Neural progenitor cell (in vitro differentiated cells): ENCODE measurements at regions not wholly inside any gene's neighbourhood (a gene's known extent, or its start where the extent isn't known, plus 50 kb on each side); places are given as distances from the start of the nearest gene placed in this dataset.

ENCODE experiments used
- DNase-seq: peaks from one replicate; pipeline ENCODE4 v3.0.0-alpha.2; 2016; ENCODE audit warnings: low spot score
- H2AFZ ChIP-seq: fragments of 200-600 bp; sonication (generic); replicated peaks from 2 replicates; pipeline ENCODE4 v1.6.1; 2016; ENCODE audit warnings: antibody characterized with exemption
- H3F3A ChIP-seq: fragments of 200-600 bp; sonication (generic); 2 replicates; pipeline ENCODE4 v1.6.1; 2016; ENCODE audit warnings: antibody characterized with exemption, low read depth
- H3K27ac ChIP-seq: fragments of 200-600 bp; sonication (generic); 2 replicates; pipeline ENCODE4 v1.5.1; 2016; ENCODE audit warnings: mild to moderate bottlenecking
- H3K27me3 ChIP-seq: fragments of 200-600 bp; sonication (generic); 2 replicates; pipeline ENCODE4 v1.6.1; 2016; ENCODE audit warnings: mild to moderate bottlenecking, moderate library complexity
- H3K36me3 ChIP-seq: fragments of 200-600 bp; sonication (generic); 2 replicates; pipeline ENCODE4 v1.5.1; 2016
- H3K4me1 ChIP-seq: fragments of 200-600 bp; sonication (generic); 2 replicates; pipeline ENCODE4 v1.6.1; 2016; ENCODE audit warnings: mixed run types
- H3K4me2 ChIP-seq: fragments of 200-600 bp; sonication (generic); 2 replicates; pipeline ENCODE4 v1.6.1; 2016
- H3K4me3 ChIP-seq: fragments of 200-600 bp; sonication (generic); 2 replicates; pipeline ENCODE4 v1.5.1; 2016
- H3K79me2 ChIP-seq: fragments of 200-600 bp; sonication (generic); 2 replicates; pipeline ENCODE4 v1.6.1; 2016; ENCODE audit warnings: low read depth
- H3K9ac ChIP-seq: fragments of 200-600 bp; sonication (generic); 2 replicates; pipeline ENCODE4 v1.6.1; 2016
- H3K9me3 ChIP-seq: fragments of 200-600 bp; sonication (generic); 2 replicates; pipeline ENCODE4 v1.5.1; 2016; ENCODE audit warnings: low read depth
- H4K20me1 ChIP-seq: fragments of 200-600 bp; sonication (generic); 2 replicates; pipeline ENCODE4 v1.6.1; 2016; ENCODE audit warnings: low read depth
- H3K27ac Mint-ChIP-seq: 3 replicates; pipeline ENCODE4 v1.8.0; 2021; ENCODE audit warnings: mixed read lengths
- H3K27me3 Mint-ChIP-seq: 2 replicates; pipeline ENCODE4 v1.8.0; 2022; ENCODE audit warnings: low read depth, mild to moderate bottlenecking, inconsistent platforms, moderate library complexity, mixed read lengths; ENCODE audit not compliant: insufficient read depth
- H3K36me3 Mint-ChIP-seq: 3 replicates; pipeline ENCODE4 v1.8.0; 2021; ENCODE audit warnings: mixed read lengths
- H3K4me1 Mint-ChIP-seq: 3 replicates; pipeline ENCODE4 v1.8.0; 2021; ENCODE audit warnings: mixed read lengths
- H3K4me3 Mint-ChIP-seq: 3 replicates; pipeline ENCODE4 v1.8.0; 2021; ENCODE audit warnings: mild to moderate bottlenecking, moderate library complexity, mixed read lengths
- H3K9me3 Mint-ChIP-seq: 3 replicates; pipeline ENCODE4 v1.8.0; 2020; ENCODE audit warnings: mixed read lengths
- EZH2 ChIP-seq: fragments of 200-600 bp; sonication (generic); IDR thresholded peaks from 2 replicates; pipeline ENCODE4 v1.6.1; 2017; ENCODE audit warnings: antibody characterized with exemption, mild to moderate bottlenecking, moderate library complexity
- EZH2phosphoT487 ChIP-seq: fragments of 200-600 bp; sonication (generic); IDR thresholded peaks from 2 replicates; pipeline ENCODE4 v1.6.1; 2017; ENCODE audit warnings: antibody characterized with exemption
- TF ChIP-seq, protein P1 (sequence below): fragments of 200-600 bp; sonication (generic); IDR thresholded peaks from 2 replicates; pipeline ENCODE4 v1.5.1; 2017; ENCODE audit warnings: antibody characterized with exemption, mild to moderate bottlenecking

DNA sequence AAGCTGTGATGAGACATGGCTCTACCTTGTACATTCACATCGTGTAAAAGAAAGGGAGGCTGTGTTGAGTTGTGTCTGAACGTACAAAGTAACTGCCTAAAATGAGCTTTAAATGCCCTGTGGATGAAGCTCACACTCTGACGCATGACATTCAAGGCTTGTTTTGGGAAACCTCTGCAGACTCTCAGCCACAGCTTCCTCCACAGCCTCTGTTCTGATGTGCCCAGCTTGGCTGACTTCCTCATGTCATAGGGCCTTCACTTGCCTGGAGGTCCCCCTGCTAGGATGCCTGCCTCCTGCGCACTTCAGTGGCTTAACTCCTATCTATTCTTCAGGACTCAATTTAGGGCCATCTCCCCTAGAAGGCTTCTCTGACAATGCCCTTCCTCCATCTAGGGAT, 230.0 kb upstream of the HABP2 start:
- H3K9me3 ChIP-seq = no peaks in the 10 kb centered on the region
- Mint-ChIP-seq H3K36me3 (no peaks in the 10 kb centered on the region), H3K4me3 (no peak overlapping the region), H3K4me1 (peaks cover 45% of the 10 kb centered on the region), H3K9me3 (no peaks in the 10 kb centered on the region), H3K27ac (no peak overlapping the region), H3K27me3 (peaks cover 16% of the 10 kb centered on the region)
- no peaks in the 10 kb centered on the region for H3K79me2 ChIP-seq
- H3K27ac ChIP-seq = no peak overlapping the region
- H3K36me3 ChIP-seq = no peaks in the 10 kb centered on the region
- H3K4me3 ChIP-seq = no peak overlapping the region
- peak overlapping the region; percentile 1 for H2AFZ ChIP-seq
- no peak overlapping the region for H3K4me2 ChIP-seq
- TF ChIP-seq EZH2 (no peak), EZH2phosphoT487 (no peak)
- TF ChIP-seq, protein P1, sequence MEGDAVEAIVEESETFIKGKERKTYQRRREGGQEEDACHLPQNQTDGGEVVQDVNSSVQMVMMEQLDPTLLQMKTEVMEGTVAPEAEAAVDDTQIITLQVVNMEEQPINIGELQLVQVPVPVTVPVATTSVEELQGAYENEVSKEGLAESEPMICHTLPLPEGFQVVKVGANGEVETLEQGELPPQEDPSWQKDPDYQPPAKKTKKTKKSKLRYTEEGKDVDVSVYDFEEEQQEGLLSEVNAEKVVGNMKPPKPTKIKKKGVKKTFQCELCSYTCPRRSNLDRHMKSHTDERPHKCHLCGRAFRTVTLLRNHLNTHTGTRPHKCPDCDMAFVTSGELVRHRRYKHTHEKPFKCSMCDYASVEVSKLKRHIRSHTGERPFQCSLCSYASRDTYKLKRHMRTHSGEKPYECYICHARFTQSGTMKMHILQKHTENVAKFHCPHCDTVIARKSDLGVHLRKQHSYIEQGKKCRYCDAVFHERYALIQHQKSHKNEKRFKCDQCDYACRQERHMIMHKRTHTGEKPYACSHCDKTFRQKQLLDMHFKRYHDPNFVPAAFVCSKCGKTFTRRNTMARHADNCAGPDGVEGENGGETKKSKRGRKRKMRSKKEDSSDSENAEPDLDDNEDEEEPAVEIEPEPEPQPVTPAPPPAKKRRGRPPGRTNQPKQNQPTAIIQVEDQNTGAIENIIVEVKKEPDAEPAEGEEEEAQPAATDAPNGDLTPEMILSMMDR = no peak
- peaks cover 40% of the 10 kb centered on the region for H3K4me1 ChIP-seq
- no peak for DNase-seq
- peaks cover 24% of the 10 kb centered on the region for H3F3A ChIP-seq
- no peaks in the 10 kb centered on the region for H4K20me1 ChIP-seq
- no peak overlapping the region for H3K9ac ChIP-seq
- H3K27me3 ChIP-seq = no peaks in the 10 kb centered on the region

DNA sequence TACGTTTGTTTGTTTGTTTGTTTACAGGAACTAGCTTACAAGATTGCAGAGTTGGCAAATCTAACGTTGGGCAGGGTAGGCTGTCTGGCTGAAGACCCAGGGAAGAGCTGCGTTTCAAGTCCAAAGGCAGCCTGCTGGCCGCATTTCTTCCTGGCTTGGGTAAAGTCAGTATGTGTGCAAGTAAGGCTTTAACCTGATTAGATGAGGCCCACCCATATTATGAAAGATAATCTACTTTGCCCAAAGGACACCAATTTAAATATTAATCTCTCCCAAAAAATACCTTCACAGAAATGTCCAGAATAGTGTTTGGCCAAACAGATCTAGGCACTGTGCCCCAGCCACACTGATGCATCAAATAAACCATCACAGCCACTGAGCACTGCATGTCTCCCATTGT, 228.9 kb upstream of the HABP2 start:
- Histone ChIP-seq H4K20me1 (no peaks in the 10 kb centered on the region), H3K27me3 (no peaks in the 10 kb centered on the region), H3K9ac (no peak overlapping the region), H3K9me3 (no peaks in the 10 kb centered on the region), H3K4me3 (no peak overlapping the region), H3K36me3 (no peaks in the 10 kb centered on the region), H3K4me2 (no peak overlapping the region), H2AFZ (no peak overlapping the region), H3K4me1 (peaks cover 40% of the 10 kb centered on the region), H3K79me2 (no peaks in the 10 kb centered on the region), H3F3A (peaks cover 24% of the 10 kb centered on the region), H3K27ac (no peak overlapping the region)
- H3K4me1 Mint-ChIP-seq = peaks cover 42% of the 10 kb centered on the region
- TF ChIP-seq EZH2 = no peak
- TF ChIP-seq, protein P1 = no peak
- no peak overlapping the region for H3K27ac Mint-ChIP-seq
- peaks cover 13% of the 10 kb centered on the region for H3K27me3 Mint-ChIP-seq
- H3K36me3 Mint-ChIP-seq = no peaks in the 10 kb centered on the region
- H3K9me3 Mint-ChIP-seq = no peaks in the 10 kb centered on the region
- no peak overlapping the region for H3K4me3 Mint-ChIP-seq
- DNase-seq = no peak

DNA sequence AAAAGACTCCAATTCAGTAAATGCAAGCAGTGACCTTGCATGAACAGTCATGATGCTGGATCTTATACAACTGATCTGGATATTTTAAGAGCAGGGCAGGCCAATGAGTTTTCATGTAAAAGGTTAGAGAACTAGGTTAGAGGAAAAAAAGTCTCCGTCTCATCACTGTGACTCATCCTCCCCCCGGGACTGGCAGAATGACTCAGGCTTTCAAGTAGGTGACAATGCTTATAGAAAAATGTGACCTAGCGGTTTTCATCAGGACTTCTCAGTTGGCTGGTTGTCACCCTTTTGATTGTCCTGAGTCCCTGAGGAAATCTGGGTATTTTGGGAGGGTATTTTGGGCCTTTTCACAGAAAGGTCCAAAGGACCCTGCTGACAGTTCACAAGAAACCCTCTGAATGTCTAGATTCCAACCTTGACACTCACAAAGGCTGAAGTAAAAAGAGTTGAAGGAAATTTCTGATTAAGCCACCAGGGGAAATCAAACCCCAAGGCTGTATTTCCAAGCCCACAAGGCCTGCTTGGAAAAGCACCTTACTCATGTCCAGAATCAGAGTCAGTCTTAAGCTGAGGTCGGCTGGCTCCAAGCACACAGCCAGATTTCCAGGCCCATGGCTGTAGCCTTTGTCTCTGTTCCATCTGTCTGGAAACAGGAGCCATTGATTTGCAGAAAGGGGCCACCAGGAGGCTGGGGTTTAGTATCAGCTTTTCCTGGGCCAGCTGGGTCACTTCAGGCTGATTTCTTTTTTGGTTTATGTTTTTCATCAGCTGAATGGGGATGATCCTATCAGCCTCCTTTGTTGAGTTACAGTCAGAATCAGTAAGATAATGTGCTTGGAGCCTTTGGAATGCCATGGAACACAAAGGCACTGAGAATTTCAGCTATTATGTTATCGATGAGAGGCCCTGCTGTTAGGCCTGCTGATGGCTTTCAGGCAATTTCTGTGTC, 226.4 kb upstream of the HABP2 start:
- Histone ChIP-seq H3K4me3 (no peak overlapping the region), H3F3A (peaks cover 24% of the 10 kb centered on the region), H3K36me3 (no peaks in the 10 kb centered on the region), H3K27me3 (no peaks in the 10 kb centered on the region), H3K9me3 (no peaks in the 10 kb centered on the region), H3K4me2 (peak overlapping the region; percentile 25), H2AFZ (no peak overlapping the region), H3K79me2 (no peaks in the 10 kb centered on the region), H3K9ac (no peak overlapping the region), H3K27ac (peak overlapping the region; percentile 22), H4K20me1 (no peaks in the 10 kb centered on the region), H3K4me1 (peaks cover 38% of the 10 kb centered on the region)
- TF ChIP-seq, protein P1 = peak; percentile 40
- TF ChIP-seq EZH2phosphoT487 = peak; percentile 38
- TF ChIP-seq EZH2 = no peak
- Mint-ChIP-seq H3K36me3 (no peaks in the 10 kb centered on the region), H3K9me3 (peaks cover 3% of the 10 kb centered on the region), H3K4me1 (peaks cover 33% of the 10 kb centered on the region), H3K27me3 (peaks cover 13% of the 10 kb centered on the region), H3K4me3 (no peak overlapping the region), H3K27ac (peak overlapping the region; percentile 75)
- peak; percentile 70 for DNase-seq
